HepG2 (cell line): ENCODE measurements at regions not wholly inside any gene's neighbourhood (a gene's known extent, or its start where the extent isn't known, plus 50 kb on each side); places are given as distances from the start of the nearest gene placed in this dataset.

ENCODE experiments used
- ATAC-seq: fragments of 200-7000 bp; cut with Tn5 transposase; 3 replicates; pipeline ENCODE4 v1.9.1; 2020; ENCODE audit warnings: mild to moderate bottlenecking, moderate library complexity
- BruUV-seq: library from RNA; stranded (reverse); fragments of 400-500 nt; replicated peaks from 2 replicates; lab custom pipeline; 2021; lab: Mats Ljungman, UMichigan
- CTCF ChIA-PET: fragments of 300-600 bp; formaldehyde crosslinking; extraction: SDS; loops from one replicate; lab custom pipeline; 2021; ENCODE audit warnings: low total read pairs, inconsistent platforms, low intra/inter-chr PET ratio; lab: Yijun Ruan, JAX
- POLR2A ChIA-PET: fragments of 350-600 bp; sonication (Branson Sonifier 250); formaldehyde crosslinking; loops from one replicate; lab custom pipeline; 2020; ENCODE audit warnings: antibody characterized with exemption, inconsistent platforms; lab: Yijun Ruan, JAX
- DNase-seq: peaks from one replicate; pipeline ENCODE4 v3.0.0-alpha.2; 2015; ENCODE audit warnings: low spot score
- FAIRE-seq: peaks from 3 replicates; lab custom pipeline; 2011; peaks lifted over from hg19 to GRCh38; lab: Jason Lieb, UNC
- H2AFZ ChIP-seq: one replicate; pipeline ENCODE4 v1.6.1; 2011; ENCODE audit warnings: low read length, inconsistent platforms
- H3K27ac ChIP-seq: fragments of 300-600 bp; 3 replicates; pipeline ENCODE4 v1.8.0; 2011; ENCODE audit warnings: mixed run types, mild to moderate bottlenecking, mixed read lengths, low read length, inconsistent platforms; ENCODE audit not compliant: insufficient read depth; ENCODE audit errors: extremely low read length
- H3K27me3 ChIP-seq, 2 experiments: fragments of 200-600 bp in 1 of 2; 2 replicates in 1 of 2; 3 replicates in 1 of 2; pipeline versions ENCODE4 v1.6.0 to v1.8.0; 2011; ENCODE audit warnings: low read length in 2 of 2, mild to moderate bottlenecking in 2 of 2, moderate library complexity in 2 of 2, inconsistent platforms in 1 of 2; ENCODE audit not compliant: insufficient read depth in 2 of 2, control insufficient read depth in 1 of 2
- H3K36me3 ChIP-seq, 2 experiments: fragments of 200-600 bp in 1 of 2; replicated peaks in 1 of 2; 2 replicates in 1 of 2; 3 replicates in 1 of 2; pipeline versions ENCODE4 v1.5.1 to v1.8.0; 2011; ENCODE audit warnings: low read length in 2 of 2, inconsistent platforms in 1 of 2; ENCODE audit not compliant: insufficient read depth in 2 of 2, control insufficient read depth in 1 of 2
- H3K4me1 ChIP-seq: 2 replicates; pipeline ENCODE4 v1.5.1; 2012; ENCODE audit warnings: low read length, inconsistent platforms; ENCODE audit not compliant: insufficient read depth
- H3K4me2 ChIP-seq: 2 replicates; pipeline ENCODE4 v1.6.0; 2011; ENCODE audit warnings: low read depth, low read length, inconsistent platforms
- H3K4me3 ChIP-seq, 3 experiments: fragments of 200-600 bp in 1 of 3; sonication (generic), shearing (Covaris generic) in 1 of 3; replicated peaks in 1 of 3; 2 replicates each; pipeline ENCODE4 v1.5.1; 2011 to 2016; ENCODE audit warnings: low read length in 3 of 3, inconsistent platforms in 2 of 3, low read depth in 2 of 3, mild to moderate bottlenecking in 2 of 3, control low read depth in 1 of 3, mixed read lengths in 1 of 3; ENCODE audit not compliant: insufficient read depth in 1 of 3
- H3K79me2 ChIP-seq: one replicate; pipeline ENCODE4 v1.6.1; 2011; ENCODE audit warnings: low read length, inconsistent platforms; ENCODE audit not compliant: insufficient read depth
- H3K9ac ChIP-seq: 2 replicates; pipeline ENCODE4 v1.6.0; 2011; ENCODE audit warnings: mild to moderate bottlenecking, low read depth, low read length, inconsistent platforms; ENCODE audit not compliant: insufficient read depth
- H3K9me3 ChIP-seq: 2 replicates; pipeline ENCODE4 v1.5.1; 2012; ENCODE audit warnings: mild to moderate bottlenecking, low read length
- H4K20me1 ChIP-seq: 2 replicates; pipeline ENCODE4 v1.6.0; 2011; ENCODE audit warnings: inconsistent platforms, mild to moderate bottlenecking, low read length, moderate library complexity; ENCODE audit not compliant: insufficient read depth
- CEBPB ChIP-seq: IDR thresholded peaks from 2 replicates; pipeline ENCODE4 v1.6.1; 2011; ENCODE audit warnings: low read depth, low read length, improper control_type of control experiment, borderline replicate concordance
- ELK4 ChIP-seq: sonication (generic); formaldehyde crosslinking; IDR thresholded peaks from 2 replicates; pipeline ENCODE4 v1.9.0; 2021; ENCODE audit warnings: missing genetic modification reagents, borderline replicate concordance
- KLF16 ChIP-seq, 2 experiments: sonication (generic) in 1 of 2; formaldehyde crosslinking in 1 of 2; IDR thresholded peaks; 2 replicates each; pipeline versions ENCODE4 v1.6.1 to v1.8.0; 2016 to 2023; ENCODE audit warnings: missing genetic modification reagents in 2 of 2, missing compliant biosample characterization in 1 of 2
- MAFF ChIP-seq: IDR thresholded peaks from 2 replicates; pipeline ENCODE4 v1.6.1; 2011; ENCODE audit warnings: low read depth, low read length, improper control_type of control experiment
- PCBP2 ChIP-seq: fragments of 200-400 bp; formaldehyde crosslinking; optimal IDR thresholded peaks from 2 replicates; pipeline ENCODE3; 2018; ENCODE audit warnings: low read length, low read depth; ENCODE audit not compliant: poor library complexity, severe bottlenecking
- RBM39 ChIP-seq: fragments of 200-400 bp; formaldehyde crosslinking; IDR thresholded peaks from one replicate; pipeline ENCODE4 v1.6.1; 2018; ENCODE audit warnings: antibody characterized with exemption, mild to moderate bottlenecking, low read depth, low read length; ENCODE audit not compliant: poor library complexity, severe bottlenecking
- STAT5B ChIP-seq: sonication (generic); formaldehyde crosslinking; IDR thresholded peaks from 2 replicates; pipeline ENCODE4 v1.4.0; 2020; ENCODE audit warnings: missing genetic modification reagents
- ZBTB7A ChIP-seq: sonication (generic); formaldehyde crosslinking; IDR thresholded peaks from 2 replicates; pipeline ENCODE4 v1.8.0; 2022; ENCODE audit warnings: mild to moderate bottlenecking, missing genetic modification reagents
- ZNF549 ChIP-seq: sonication (generic); formaldehyde crosslinking; IDR thresholded peaks from 2 replicates; pipeline ENCODE4 v1.5.0; 2020; ENCODE audit warnings: missing genetic modification reagents
- WGBS: methylation state at CpG from one replicate; pipeline ENCODE4 v1.1.6; 2017; ENCODE audit warnings: low lambda C conversion rate; 5-methylcytosine and 5-hydroxymethylcytosine counted together
- in situ Hi-C: cut with HindIII; loops from 2 replicates; pipeline ENCODE4 v1.10.0; 2017; ENCODE audit warnings: low pct_unique_long_range_greater_than_20kb; ENCODE audit not compliant: extremely low pct_ligation_motif_present
- intact Hi-C: fragments of 100-400 bp; cut with micrococcal nuclease; formaldehyde crosslinking; loops from one replicate; pipeline ENCODE4 v1.10.0; 2022; ENCODE audit not compliant: unreplicated experiment
- TF ChIP-seq, protein P1 (sequence below): sonication (generic); formaldehyde crosslinking; IDR thresholded peaks from 2 replicates; pipeline ENCODE4 v1.5.0; 2020; ENCODE audit warnings: mild to moderate bottlenecking, low read depth, missing genetic modification reagents, borderline replicate concordance
- TF ChIP-seq, protein P2 (sequence below): sonication (generic); formaldehyde crosslinking; IDR thresholded peaks from 2 replicates; pipeline ENCODE4 v1.4.0; 2020; ENCODE audit warnings: missing genetic modification reagents, borderline replicate concordance

DNA sequence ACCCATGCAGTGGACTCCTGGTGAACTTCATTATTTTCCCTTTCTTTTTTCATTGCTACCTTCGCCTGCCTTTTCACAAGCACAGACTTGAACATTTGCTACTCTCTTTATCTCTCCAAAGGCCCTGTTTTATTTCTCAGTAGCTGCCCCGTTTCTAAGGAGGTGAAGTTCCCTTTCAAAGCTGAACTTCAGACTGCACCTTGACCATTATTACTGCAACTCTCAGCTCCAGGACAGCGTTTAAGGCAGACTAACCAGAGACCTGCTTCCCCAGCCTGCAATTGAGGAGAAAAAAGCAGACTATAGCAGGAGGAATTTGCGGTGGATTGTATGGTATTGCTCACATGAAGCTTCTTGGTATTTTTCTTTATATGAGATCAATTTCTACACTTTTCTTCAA is 460.7 kb downstream of the CBLN4 start (continued):
- TF ChIP-seq PCBP2 (no peak), STAT5B (no peak), MAFF (no peak), KLF16 (CRISPR knock-in tag; IDR thresholded peaks at IDR 0.05) (no peak), ELK4 (CRISPR knock-in tag) (no peak)
- TF ChIP-seq, protein P1, sequence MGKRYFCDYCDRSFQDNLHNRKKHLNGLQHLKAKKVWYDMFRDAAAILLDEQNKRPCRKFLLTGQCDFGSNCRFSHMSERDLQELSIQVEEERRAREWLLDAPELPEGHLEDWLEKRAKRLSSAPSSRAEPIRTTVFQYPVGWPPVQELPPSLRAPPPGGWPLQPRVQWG = no peak

DNA sequence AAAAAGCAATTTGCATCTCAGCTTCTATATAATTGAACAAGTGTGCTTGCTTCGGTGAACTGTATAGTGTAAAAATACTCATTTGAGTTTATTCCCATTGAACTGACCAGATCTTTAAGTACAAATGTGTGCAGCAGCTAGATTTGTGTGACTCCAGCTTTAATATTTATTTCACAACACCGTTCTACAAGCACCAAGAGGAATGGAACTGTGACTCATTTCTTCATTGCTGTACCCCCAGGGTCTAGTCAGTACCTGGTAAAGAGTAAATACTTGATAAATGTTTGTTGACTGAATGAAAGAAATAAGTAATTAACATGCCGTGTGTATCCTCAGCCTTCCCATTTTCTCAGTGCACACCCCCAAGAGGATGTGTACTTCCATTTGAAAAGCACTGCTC is 464.8 kb downstream of the CBLN4 start:
- Histone ChIP-seq H4K20me1 (no peaks in the 10 kb centered on the region), H3K4me1 (no peaks in the 10 kb centered on the region), H2AFZ (no peak overlapping the region), H3K4me2 (no peak overlapping the region), H3K27ac (no peak overlapping the region), H3K9me3 (peaks cover 98% of the 10 kb centered on the region), H3K27me3 (no peaks in the 10 kb centered on the region), H3K9ac (no peak overlapping the region), H3K79me2 (no peaks in the 10 kb centered on the region), H3K36me3 (no peaks in the 10 kb centered on the region), H3K4me3 (no peak overlapping the region)
- FAIRE-seq (no peak), ATAC-seq (no peak), DNase-seq (no peak)
- POLR2A ChIA-PET = no interaction called here
- BruUV-seq = no TSS peak
- 6% methylated on average over 3 of the region's 3 CpGs for WGBS
- in situ Hi-C loops (no loop called here), intact Hi-C loops (no loop called here)
- CTCF ChIA-PET = no interaction called here
- TF ChIP-seq ZBTB7A (CRISPR knock-in tag) (no peak), CEBPB (peak; percentile 26; the same call in 1 of the 2 replicates), ZNF549 (CRISPR knock-in tag) (no peak), RBM39 (no peak)
- TF ChIP-seq, protein P2, sequence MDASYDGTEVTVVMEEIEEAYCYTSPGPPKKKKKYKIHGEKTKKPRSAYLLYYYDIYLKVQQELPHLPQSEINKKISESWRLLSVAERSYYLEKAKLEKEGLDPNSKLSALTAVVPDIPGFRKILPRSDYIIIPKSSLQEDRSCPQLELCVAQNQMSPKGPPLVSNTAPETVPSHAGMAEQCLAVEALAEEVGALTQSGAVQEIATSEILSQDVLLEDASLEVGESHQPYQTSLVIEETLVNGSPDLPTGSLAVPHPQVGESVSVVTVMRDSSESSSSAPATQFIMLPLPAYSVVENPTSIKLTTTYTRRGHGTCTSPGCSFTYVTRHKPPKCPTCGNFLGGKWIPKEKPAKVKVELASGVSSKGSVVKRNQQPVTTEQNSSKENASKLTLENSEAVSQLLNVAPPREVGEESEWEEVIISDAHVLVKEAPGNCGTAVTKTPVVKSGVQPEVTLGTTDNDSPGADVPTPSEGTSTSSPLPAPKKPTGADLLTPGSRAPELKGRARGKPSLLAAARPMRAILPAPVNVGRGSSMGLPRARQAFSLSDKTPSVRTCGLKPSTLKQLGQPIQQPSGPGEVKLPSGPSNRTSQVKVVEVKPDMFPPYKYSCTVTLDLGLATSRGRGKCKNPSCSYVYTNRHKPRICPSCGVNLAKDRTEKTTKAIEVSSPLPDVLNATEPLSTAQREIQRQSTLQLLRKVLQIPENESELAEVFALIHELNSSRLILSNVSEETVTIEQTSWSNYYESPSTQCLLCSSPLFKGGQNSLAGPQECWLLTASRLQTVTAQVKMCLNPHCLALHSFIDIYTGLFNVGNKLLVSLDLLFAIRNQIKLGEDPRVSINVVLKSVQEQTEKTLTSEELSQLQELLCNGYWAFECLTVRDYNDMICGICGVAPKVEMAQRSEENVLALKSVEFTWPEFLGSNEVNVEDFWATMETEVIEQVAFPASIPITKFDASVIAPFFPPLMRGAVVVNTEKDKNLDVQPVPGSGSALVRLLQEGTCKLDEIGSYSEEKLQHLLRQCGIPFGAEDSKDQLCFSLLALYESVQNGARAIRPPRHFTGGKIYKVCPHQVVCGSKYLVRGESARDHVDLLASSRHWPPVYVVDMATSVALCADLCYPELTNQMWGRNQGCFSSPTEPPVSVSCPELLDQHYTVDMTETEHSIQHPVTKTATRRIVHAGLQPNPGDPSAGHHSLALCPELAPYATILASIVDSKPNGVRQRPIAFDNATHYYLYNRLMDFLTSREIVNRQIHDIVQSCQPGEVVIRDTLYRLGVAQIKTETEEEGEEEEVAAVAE (CRISPR knock-in tag) = no peak
